Vagina (tissue), 2 donors: ENCODE measurements at regions not wholly inside any gene's neighbourhood (a gene's known extent, or its start where the extent isn't known, plus 50 kb on each side); places are given as distances from the start of the nearest gene placed in this dataset.

Experiments used
- CTCF ChIP-seq, 3 experiments: fragments of 450-650 bp in 2 of 3; fragments of 200-600 bp in 1 of 3; sonication (generic) in 1 of 3; IDR thresholded peaks; one replicate each; pipeline ENCODE4 v1.5.1; 2017 to 2019; ENCODE audit warnings: antibody characterized with exemption in 3 of 3, mild to moderate bottlenecking in 2 of 3, moderate library complexity in 2 of 3
- POLR2A ChIP-seq, 2 donors: fragments of 450-650 bp; IDR thresholded peaks; one replicate each; pipeline ENCODE4 v1.6.1; 2017; ENCODE audit warnings: antibody characterized with exemption in 2 of 2, mild to moderate bottlenecking in 2 of 2, moderate library complexity in 2 of 2
- POLR2AphosphoS5 ChIP-seq, 2 donors: sonication (generic); formaldehyde crosslinking; IDR thresholded peaks; one replicate each; pipeline ENCODE4 v1.9.0; 2017; ENCODE audit warnings: antibody characterized with exemption in 2 of 2, mild to moderate bottlenecking in 2 of 2, low read depth in 1 of 2; ENCODE audit not compliant: insufficient read depth in 1 of 2

GRCh38 chr18:11544060-11544633 is 65.2 kb upstream of the SLC35G4 start:
- TF ChIP-seq CTCF (IDR thresholded peaks at IDR 0.05) = no peak
- no peak for TF ChIP-seq POLR2AphosphoS5 (IDR thresholded peaks at IDR 0.05; ENCODE audit: insufficient read depth in 1 of 2, low read depth in 1 of 2)
- TF ChIP-seq POLR2A (IDR thresholded peaks at IDR 0.05) = no peak
